Tibial nerve (tissue), 4 donors: ENCODE measurements at regions not wholly inside any gene's neighbourhood (a gene's known extent, or its start where the extent isn't known, plus 50 kb on each side); places are given as distances from the start of the nearest gene placed in this dataset.

ENCODE experiments used
- CTCF ChIP-seq, 5 experiments: fragments of 200-600 bp in 3 of 5; fragments of 450-650 bp in 2 of 5; sonication (generic) in 3 of 5; IDR thresholded peaks; one replicate each; pipeline ENCODE4 v1.5.1; 2016 to 2019; ENCODE audit warnings: antibody characterized with exemption in 5 of 5, mild to moderate bottlenecking in 3 of 5, moderate library complexity in 2 of 5
- EP300 ChIP-seq, 2 donors: sonication (generic); formaldehyde crosslinking; IDR thresholded peaks; one replicate each; pipeline ENCODE4 v1.6.1; 2017; ENCODE audit warnings: antibody characterized with exemption in 2 of 2, mild to moderate bottlenecking in 1 of 2
- POLR2A ChIP-seq, 2 donors: fragments of 450-650 bp; IDR thresholded peaks; one replicate each; pipeline ENCODE4 v1.6.1; 2017; ENCODE audit warnings: antibody characterized with exemption in 2 of 2, mild to moderate bottlenecking in 2 of 2, moderate library complexity in 2 of 2

GRCh38 chr6:50925981-50926380, 107.3 kb downstream of the TFAP2B start:
- TF ChIP-seq CTCF (IDR thresholded peaks at IDR 0.05) (no peak), POLR2A (IDR thresholded peaks at IDR 0.05) (no peak), EP300 (IDR thresholded peaks at IDR 0.05) (no peak)
